H9 (cell line): ENCODE measurements at regions not wholly inside any gene's neighbourhood (a gene's known extent, or its start where the extent isn't known, plus 50 kb on each side); places are given as distances from the start of the nearest gene placed in this dataset.

Experiments
- DNase-seq: peaks from one replicate; pipeline ENCODE4 v3.0.0-alpha.2; 2017
- H2AFZ ChIP-seq: one replicate; pipeline ENCODE4 v1.6.1; 2013; ENCODE audit warnings: mild to moderate bottlenecking, low read length, control low read depth, moderate library complexity
- H2AK5ac ChIP-seq: 2 replicates; pipeline ENCODE4 v1.6.1; 2013; ENCODE audit warnings: low read length, control low read depth, mixed read lengths; ENCODE audit not compliant: insufficient read length
- H2BK120ac ChIP-seq: one replicate; pipeline ENCODE4 v1.6.1; 2013; ENCODE audit warnings: low read depth, mild to moderate bottlenecking, low read length, control low read depth, inconsistent platforms; ENCODE audit not compliant: poor library complexity, severe bottlenecking
- H2BK12ac ChIP-seq: 2 replicates; pipeline ENCODE4 v1.6.1; 2013; ENCODE audit warnings: low read length, control low read depth, mixed read lengths, low read depth; ENCODE audit not compliant: insufficient read length
- H2BK15ac ChIP-seq: 2 replicates; pipeline ENCODE4 v1.6.1; 2013; ENCODE audit warnings: low read depth, low read length, control low read depth
- H2BK20ac ChIP-seq: one replicate; pipeline ENCODE4 v1.6.1; 2013; ENCODE audit warnings: low read depth, mild to moderate bottlenecking, low read length, control low read depth, inconsistent platforms; ENCODE audit not compliant: poor library complexity, severe bottlenecking
- H2BK5ac ChIP-seq: 2 replicates; pipeline ENCODE4 v1.6.1; 2013; ENCODE audit warnings: low read length, control low read depth, mixed read lengths; ENCODE audit not compliant: insufficient read length
- H3K14ac ChIP-seq: 2 replicates; pipeline ENCODE4 v1.6.1; 2013; ENCODE audit warnings: low read length, control low read depth; ENCODE audit not compliant: insufficient read depth
- H3K18ac ChIP-seq: 2 replicates; pipeline ENCODE4 v1.6.1; 2013; ENCODE audit warnings: low read depth, mild to moderate bottlenecking, mixed read lengths, low read length, control low read depth; ENCODE audit not compliant: insufficient read length
- H3K23ac ChIP-seq: 2 replicates; pipeline ENCODE4 v1.6.1; 2013; ENCODE audit warnings: low read length, control low read depth, mixed read lengths, low read depth; ENCODE audit not compliant: insufficient read length
- H3K23me2 ChIP-seq: 2 replicates; pipeline ENCODE4 v1.6.1; 2013; ENCODE audit warnings: low read depth, mild to moderate bottlenecking, mixed read lengths, low read length, control low read depth; ENCODE audit not compliant: insufficient read length, poor library complexity, severe bottlenecking
- H3K27ac ChIP-seq: 2 replicates; pipeline ENCODE4 v1.5.1; 2013; ENCODE audit warnings: low read length, control low read depth, mixed read lengths, low read depth; ENCODE audit not compliant: insufficient read length
- H3K27me3 ChIP-seq: 2 replicates; pipeline ENCODE4 v1.6.1; 2013; ENCODE audit warnings: low read length, control low read depth, inconsistent platforms; ENCODE audit not compliant: insufficient read depth
- H3K4ac ChIP-seq: 2 replicates; pipeline ENCODE4 v1.6.1; 2013; ENCODE audit warnings: low read depth, mild to moderate bottlenecking, control low read depth, inconsistent platforms, low read length, moderate library complexity
- H3K4me1 ChIP-seq: 2 replicates; pipeline ENCODE4 v1.6.1; 2013; ENCODE audit warnings: low read length, control low read depth, inconsistent platforms; ENCODE audit not compliant: insufficient read depth
- H3K4me2 ChIP-seq: 2 replicates; pipeline ENCODE4 v1.6.1; 2013; ENCODE audit warnings: low read length, control low read depth, mixed read lengths; ENCODE audit not compliant: insufficient read length, insufficient read depth
- H3K56ac ChIP-seq: 2 replicates; pipeline ENCODE4 v1.6.1; 2013; ENCODE audit warnings: low read depth, mild to moderate bottlenecking, mixed read lengths, low read length, control low read depth; ENCODE audit not compliant: insufficient read length
- H3K79me1 ChIP-seq: 2 replicates; pipeline ENCODE4 v1.6.1; 2013; ENCODE audit warnings: low read depth, mild to moderate bottlenecking, moderate library complexity, low read length, control low read depth, inconsistent platforms; ENCODE audit not compliant: insufficient read depth, poor library complexity, severe bottlenecking
- H3K79me2 ChIP-seq: 2 replicates; pipeline ENCODE4 v1.6.1; 2013; ENCODE audit warnings: low read length, control low read depth, inconsistent platforms; ENCODE audit not compliant: insufficient read depth
- H3K9ac ChIP-seq: 2 replicates; pipeline ENCODE4 v1.6.1; 2013; ENCODE audit warnings: low read length, control low read depth, mixed read lengths; ENCODE audit not compliant: insufficient read length; ENCODE audit errors: extremely low read depth
- H3K9me3 ChIP-seq: one replicate; pipeline ENCODE4 v1.6.1; 2013; ENCODE audit warnings: low read depth, low read length, inconsistent platforms; ENCODE audit not compliant: control insufficient read depth
- H3T11ph ChIP-seq: one replicate; pipeline ENCODE4 v1.6.1; 2013; ENCODE audit warnings: mild to moderate bottlenecking, low read length, control low read depth, inconsistent platforms
- H4K20me1 ChIP-seq: one replicate; pipeline ENCODE4 v1.6.1; 2013; ENCODE audit not compliant: control insufficient read depth, insufficient read length, insufficient read depth
- H4K5ac ChIP-seq: 2 replicates; pipeline ENCODE4 v1.6.1; 2013; ENCODE audit warnings: low read depth, mild to moderate bottlenecking, mixed read lengths, low read length, control low read depth; ENCODE audit not compliant: insufficient read length
- H4K8ac ChIP-seq: replicated peaks from 2 replicates; pipeline ENCODE4 v1.6.1; 2013; ENCODE audit warnings: low read length, control low read depth, mixed read lengths, low read depth; ENCODE audit not compliant: insufficient read length
- H4K91ac ChIP-seq: 2 replicates; pipeline ENCODE4 v1.6.1; 2013; ENCODE audit warnings: low read depth, mild to moderate bottlenecking, moderate library complexity, mixed read lengths, low read length, control low read depth; ENCODE audit not compliant: insufficient read length
- H3K27ac Mint-ChIP-seq, 3 experiments: 2 replicates in 2 of 3; 3 replicates in 1 of 3; pipeline ENCODE4 v1.8.0; 2020 to 2021; ENCODE audit warnings: mixed read lengths in 3 of 3, mild to moderate bottlenecking in 1 of 3, moderate library complexity in 1 of 3
- H3K27me3 Mint-ChIP-seq: 2 replicates; pipeline ENCODE4 v1.8.0; 2021; ENCODE audit warnings: low read depth, mild to moderate bottlenecking, moderate library complexity, mixed read lengths
- H3K36me3 Mint-ChIP-seq, 3 experiments: 2 replicates in 2 of 3; 3 replicates in 1 of 3; pipeline ENCODE4 v1.8.0; 2020 to 2021; ENCODE audit warnings: low read depth in 3 of 3, mixed read lengths in 3 of 3; ENCODE audit not compliant: insufficient read depth in 1 of 3
- H3K4me1 Mint-ChIP-seq, 2 experiments: 2 replicates each; pipeline ENCODE4 v1.8.0; 2020; ENCODE audit warnings: mixed read lengths in 2 of 2
- H3K4me3 Mint-ChIP-seq, 2 experiments: 2 replicates in 1 of 2; 3 replicates in 1 of 2; pipeline ENCODE4 v1.8.0; 2020 to 2021; ENCODE audit warnings: mild to moderate bottlenecking in 2 of 2, mixed read lengths in 2 of 2, moderate library complexity in 1 of 2
- H3K9me3 Mint-ChIP-seq, 2 experiments: 2 replicates in 1 of 2; 3 replicates in 1 of 2; pipeline ENCODE4 v1.8.0; 2020; ENCODE audit warnings: mild to moderate bottlenecking in 2 of 2, mixed read lengths in 2 of 2, moderate library complexity in 1 of 2
- WGBS: extraction: QIAGEN DNeasy Blood & Tissue Kit; methylation state at CpG from one replicate; pipeline ENCODE4 v1.1.7; 2013; ENCODE audit warnings: missing lambda C conversion rate, low lambda C conversion rate, mixed read lengths; ENCODE audit not compliant: insufficient read length; ENCODE audit errors: extremely low coverage; 5-methylcytosine and 5-hydroxymethylcytosine counted together
- TF ChIP-seq, protein P1 (sequence below): fragments of 200-600 bp; sonication (generic); conservative IDR thresholded peaks from 3 replicates; pipeline ENCODE4 v1.8.0; 2021; ENCODE audit warnings: antibody characterized with exemption, mild to moderate bottlenecking

DNA sequence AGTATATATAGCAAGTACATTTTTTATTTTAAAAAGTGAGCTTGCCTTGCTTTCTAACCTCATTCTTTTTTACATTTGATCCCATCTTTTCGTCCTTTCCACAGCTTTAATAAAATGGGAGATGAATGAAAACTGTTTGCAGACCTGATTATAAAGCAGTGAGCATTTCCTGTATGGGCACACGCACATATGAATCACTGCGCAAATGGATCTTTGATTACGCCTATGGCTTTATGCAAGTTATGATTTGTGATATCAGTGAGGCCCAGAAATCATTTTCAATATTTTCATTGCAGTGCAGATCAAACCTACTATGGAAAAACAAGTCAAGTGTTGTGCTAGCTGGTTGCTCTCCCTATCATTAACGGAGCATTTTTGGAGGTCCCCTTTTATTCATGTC is 1073.0 kb downstream of the MAT2B start:
- Histone ChIP-seq H3K79me1 (no peaks in the 10 kb centered on the region), H2BK15ac (no peak overlapping the region), H2BK20ac (no peak overlapping the region), H4K8ac (no peak overlapping the region), H3K4ac (no peak overlapping the region), H3K27me3 (no peaks in the 10 kb centered on the region), H3K27ac (no peak overlapping the region), H3K14ac (no peak overlapping the region), H3T11ph (no peak overlapping the region), H3K23ac (no peak overlapping the region), H2BK12ac (no peak overlapping the region), H2AK5ac (no peak overlapping the region), H3K79me2 (no peaks in the 10 kb centered on the region), H3K9ac (no peak overlapping the region), H4K20me1 (no peaks in the 10 kb centered on the region), H3K18ac (no peak overlapping the region), H4K91ac (no peak overlapping the region), H2BK120ac (no peak overlapping the region), H3K56ac (no peak overlapping the region), H4K5ac (no peak overlapping the region), H2BK5ac (no peak overlapping the region), H3K4me1 (no peaks in the 10 kb centered on the region), H3K23me2 (no peaks in the 10 kb centered on the region), H3K9me3 (no peaks in the 10 kb centered on the region), H3K4me2 (no peak overlapping the region), H2AFZ (no peak overlapping the region)
- Mint-ChIP-seq H3K27ac (no peak overlapping the region), H3K27me3 (no peaks in the 10 kb centered on the region), H3K4me3 (no peak overlapping the region), H3K4me1 (no peaks in the 10 kb centered on the region), H3K36me3 (no peaks in the 10 kb centered on the region), H3K9me3 (no peaks in the 10 kb centered on the region)
- WGBS: no CpG with 5 or more reads among the region's 5 CpGs
- TF ChIP-seq, protein P1, sequence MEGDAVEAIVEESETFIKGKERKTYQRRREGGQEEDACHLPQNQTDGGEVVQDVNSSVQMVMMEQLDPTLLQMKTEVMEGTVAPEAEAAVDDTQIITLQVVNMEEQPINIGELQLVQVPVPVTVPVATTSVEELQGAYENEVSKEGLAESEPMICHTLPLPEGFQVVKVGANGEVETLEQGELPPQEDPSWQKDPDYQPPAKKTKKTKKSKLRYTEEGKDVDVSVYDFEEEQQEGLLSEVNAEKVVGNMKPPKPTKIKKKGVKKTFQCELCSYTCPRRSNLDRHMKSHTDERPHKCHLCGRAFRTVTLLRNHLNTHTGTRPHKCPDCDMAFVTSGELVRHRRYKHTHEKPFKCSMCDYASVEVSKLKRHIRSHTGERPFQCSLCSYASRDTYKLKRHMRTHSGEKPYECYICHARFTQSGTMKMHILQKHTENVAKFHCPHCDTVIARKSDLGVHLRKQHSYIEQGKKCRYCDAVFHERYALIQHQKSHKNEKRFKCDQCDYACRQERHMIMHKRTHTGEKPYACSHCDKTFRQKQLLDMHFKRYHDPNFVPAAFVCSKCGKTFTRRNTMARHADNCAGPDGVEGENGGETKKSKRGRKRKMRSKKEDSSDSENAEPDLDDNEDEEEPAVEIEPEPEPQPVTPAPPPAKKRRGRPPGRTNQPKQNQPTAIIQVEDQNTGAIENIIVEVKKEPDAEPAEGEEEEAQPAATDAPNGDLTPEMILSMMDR: no peak
- no peak for DNase-seq
